ENCODE measurements at regions not wholly inside any gene's neighbourhood (a gene's known extent, or its start where the extent isn't known, plus 50 kb on each side); places are given as distances from the start of the nearest gene placed in this dataset.

GRCh38 chr2:145076085-145076484, 556.2 kb upstream of the ZEB2 start:
- DNase-seq: no peak

GRCh38 chr2:145075454-145076062, 555.6 kb upstream of the ZEB2 start:
- DNase-seq: no peak

- no peak for DNase-seq
These were observed 550.8 kb upstream of the ZEB2 start for GRCh38 chr2:145070703-145071102.

- no peak for DNase-seq
These were observed 548.6 kb upstream of the ZEB2 start for GRCh38 chr2:145068509-145068908.

- DNase-seq: no peak
These were observed 547.7 kb upstream of the ZEB2 start for GRCh38 chr2:145067549-145068030.

GRCh38 chr2:145066856-145067548, 547.1 kb upstream of the ZEB2 start:
- DNase-seq: no peak

GRCh38 chr2:145066151-145066661, 546.3 kb upstream of the ZEB2 start:
- no peak for DNase-seq

GRCh38 chr2:145065342-145065741, 545.4 kb upstream of the ZEB2 start:
- DNase-seq: no peak

GRCh38 chr2:145064511-145064910, 544.6 kb upstream of the ZEB2 start:
- no peak for DNase-seq

GRCh38 chr2:145060876-145061275, 541.0 kb upstream of the ZEB2 start:
- no peak for DNase-seq

- DNase-seq: no peak
These were observed 540.0 kb upstream of the ZEB2 start for GRCh38 chr2:145059914-145060313.

GRCh38 chr2:145059343-145059742, 539.4 kb upstream of the ZEB2 start:
- no peak for DNase-seq

- DNase-seq: no peak
These were observed 538.5 kb upstream of the ZEB2 start for GRCh38 chr2:145058457-145058856.

GRCh38 chr2:145055651-145056050, 535.7 kb upstream of the ZEB2 start:
- no peak for DNase-seq

- no peak for DNase-seq
These were observed 530.2 kb upstream of the ZEB2 start for GRCh38 chr2:145050134-145050533.

GRCh38 chr2:145049475-145049874, 529.6 kb upstream of the ZEB2 start:
- DNase-seq: no peak

GRCh38 chr2:145047554-145047953, 527.6 kb upstream of the ZEB2 start:
- DNase-seq: no peak

GRCh38 chr2:145044491-145044890, 524.6 kb upstream of the ZEB2 start:
- DNase-seq: no peak

GRCh38 chr2:145043399-145043834, 523.5 kb upstream of the ZEB2 start:
- DNase-seq: no peak

GRCh38 chr2:145041706-145042105, 521.8 kb upstream of the ZEB2 start:
- no peak for DNase-seq

GRCh38 chr2:145040433-145040832, 520.5 kb upstream of the ZEB2 start:
- DNase-seq: no peak

- no peak for DNase-seq
These were observed 518.2 kb upstream of the ZEB2 start for GRCh38 chr2:145038041-145038525.

GRCh38 chr2:145036421-145037011, 516.6 kb upstream of the ZEB2 start:
- no peak for DNase-seq

- no peak for DNase-seq
These were observed 514.6 kb upstream of the ZEB2 start for GRCh38 chr2:145034511-145034910.

Measured in stimulated activated naive CD4-positive, alpha-beta T cell (primary cell).